ENCODE measurements at regions not wholly inside any gene's neighbourhood (a gene's known extent, or its start where the extent isn't known, plus 50 kb on each side); places are given as distances from the start of the nearest gene placed in this dataset.

- ATAC-seq (no peak), DNase-seq (ENCODE audit: low spot score) (no peak)
- no peaks in the 10 kb centered on the region for H3K27me3 Mint-ChIP-seq (ENCODE audit: low read depth)
- no peak overlapping the region for H3K27ac Mint-ChIP-seq
- ChIA-PET CTCF (no interaction called here), POLR2A (no interaction called here)
- no peaks in the 10 kb centered on the region for H3K4me1 Mint-ChIP-seq
- TF ChIP-seq SP1 (CRISPR knock-in tag; conservative IDR thresholded peaks at IDR 0.05) (no peak), ZNF317 (CRISPR knock-in tag; IDR thresholded peaks at IDR 0.05; ENCODE audit: borderline replicate concordance, low read depth) (no peak), ETV6 (CRISPR knock-in tag; IDR thresholded peaks at IDR 0.05) (no peak), ZNF121 (CRISPR knock-in tag; IDR thresholded peaks at IDR 0.05) (no peak), ZNF138 (CRISPR knock-in tag; conservative IDR thresholded peaks at IDR 0.05) (no peak), CBFB (CRISPR knock-in tag; IDR thresholded peaks at IDR 0.05; ENCODE audit: low read depth) (no peak), ZBTB43 (CRISPR knock-in tag; IDR thresholded peaks at IDR 0.05) (no peak), NFE2L1 (CRISPR knock-in tag; IDR thresholded peaks at IDR 0.05) (no peak), ZNF671 (CRISPR knock-in tag; IDR thresholded peaks at IDR 0.05) (no peak), E2F1 (CRISPR knock-in tag; IDR thresholded peaks at IDR 0.05) (no peak)
- H3K36me3 Mint-ChIP-seq = peaks cover 39% of the 10 kb centered on the region
- no peak overlapping the region for H3K4me3 Mint-ChIP-seq
- peaks cover 71% of the 10 kb centered on the region for H3K9me3 Mint-ChIP-seq
Observed at GRCh38 chr6:117149324-117149723, 116.0 kb upstream of the VGLL2 start.

- Mint-ChIP-seq H3K4me3 (no peak overlapping the region), H3K36me3 (peaks cover 3% of the 10 kb centered on the region; the same call in 1 of the 2 replicates), H3K27me3 (ENCODE audit: low read depth) (no peaks in the 10 kb centered on the region), H3K9me3 (peaks cover 9% of the 10 kb centered on the region), H3K4me1 (no peaks in the 10 kb centered on the region), H3K27ac (no peak overlapping the region)
- ATAC-seq (no peak), DNase-seq (ENCODE audit: low spot score) (no peak)
- POLR2A ChIA-PET = no interaction called here
- CTCF ChIA-PET = interaction anchor here (0.9 kb wide), 1 partner anchor 32 kb away, joined by 3 read pairs; no protein-coding TSS in a partner anchor
- no peak for TF ChIP-seq ARID4B (CRISPR knock-in tag; IDR thresholded peaks at IDR 0.05; ENCODE audit: borderline replicate concordance)
- no peak for TF ChIP-seq SMAD4 (CRISPR knock-in tag; IDR thresholded peaks at IDR 0.05)
- no peak for TF ChIP-seq KAT7 (CRISPR knock-in tag; IDR thresholded peaks at IDR 0.05; ENCODE audit: borderline replicate concordance)
- TF ChIP-seq ATF2 (CRISPR knock-in tag; IDR thresholded peaks at IDR 0.05; ENCODE audit: borderline replicate concordance, low read depth) = no peak
- TF ChIP-seq GRHL2 (CRISPR knock-in tag; IDR thresholded peaks at IDR 0.05; ENCODE audit: insufficient replicate concordance, severe bottlenecking) = no peak
- no peak for TF ChIP-seq CREM (CRISPR knock-in tag; IDR thresholded peaks at IDR 0.05)
- TF ChIP-seq OVOL2 (CRISPR knock-in tag; IDR thresholded peaks at IDR 0.05; ENCODE audit: borderline replicate concordance) = no peak
- TF ChIP-seq TEAD4 (CRISPR knock-in tag; IDR thresholded peaks at IDR 0.05) = no peak
- no peak for TF ChIP-seq NR1H2 (CRISPR knock-in tag; IDR thresholded peaks at IDR 0.05)
Observed at GRCh38 chr6:117156741-117157140, 108.6 kb upstream of the VGLL2 start.
